ENCODE measurements at regions not wholly inside any gene's neighbourhood (a gene's known extent, or its start where the extent isn't known, plus 50 kb on each side); places are given as distances from the start of the nearest gene placed in this dataset.

GRCh38 chr10:9297580-9297979, 1243.1 kb downstream of the GATA3 start:
- ChIA-PET RAD21 (ENCODE audit: unreplicated experiment) (no interaction called here), CTCF (no interaction called here), SMC1A (ENCODE audit: uncharacterized antibody, unreplicated experiment) (no interaction called here), POLR2A (no interaction called here)
- in situ Hi-C loops (cut with MboI) (loop anchor here (5.0 kb wide), 1 partner anchor 1430 kb away; no protein-coding TSS in a partner anchor), intact Hi-C loops (cut with micrococcal nuclease; ENCODE audit: unreplicated experiment) (no loop called here)
- Histone ChIP-seq H3K9ac (ENCODE audit: control insufficient read depth, insufficient read depth, low read length) (no peak overlapping the region), H2AFZ (ENCODE audit: control insufficient read depth, low read depth, low read length) (no peak overlapping the region), H3K4me1 (ENCODE audit: control insufficient read depth, insufficient read depth, low read length) (peaks cover 6% of the 10 kb centered on the region), H3K27ac (ENCODE audit: control insufficient read depth, insufficient read depth) (no peak overlapping the region), H3K27me3 (replicated peaks in 1 of 2; ENCODE audit: control insufficient read depth in 2 of 2, insufficient read depth in 2 of 2, low read length in 1 of 2) (no peaks in the 10 kb centered on the region), H4K20me1 (ENCODE audit: control insufficient read depth, insufficient read depth) (no peaks in the 10 kb centered on the region), H3K4me2 (ENCODE audit: control insufficient read depth, insufficient read depth) (no peak overlapping the region), H3K4me3 (no peak overlapping the region), H3K9me3 (replicated peaks; ENCODE audit: control insufficient read depth, insufficient read depth, low read length) (no peaks in the 10 kb centered on the region; the same call in 2 of the 3 replicates), H3K36me3 (ENCODE audit: control insufficient read depth in 2 of 2, insufficient read depth in 2 of 2, low read length in 1 of 2) (no peaks in the 10 kb centered on the region), H3K79me2 (ENCODE audit: control insufficient read depth, insufficient read depth, low read length) (no peaks in the 10 kb centered on the region)
- ATAC-seq = no peak
- DNase-seq (ENCODE audit: low read depth, low spot score) = no peak
- no peak for FAIRE-seq
- no TSS peak for BruUV-seq (replicated peaks)
- WGBS (ENCODE audit: insufficient coverage, insufficient replicate concordance, low lambda C conversion rate, missing lambda C conversion rate) = 75% methylated on average over 3 of the region's 3 CpGs
- TF ChIP-seq HDGF (IDR thresholded peaks at IDR 0.05) = no peak
- TF ChIP-seq SREBF2 (IDR thresholded peaks at IDR 0.05; ENCODE audit: low read length) = no peak
- no peak for TF ChIP-seq EP300 (IDR thresholded peaks at IDR 0.05; ENCODE audit: borderline replicate concordance in 1 of 2, control insufficient read depth in 1 of 2, low read depth in 2 of 2, low read length in 2 of 2)
- TF ChIP-seq SKIL (IDR thresholded peaks at IDR 0.05; ENCODE audit: low read depth, poor library complexity, severe bottlenecking) = no peak
- TF ChIP-seq SMC3 (IDR thresholded peaks at IDR 0.05; ENCODE audit: borderline replicate concordance, low read length) = no peak
- no peak for TF ChIP-seq NRF1 (conservative IDR thresholded peaks at IDR 0.05; ENCODE audit: low read depth, low read length)
- no peak for TF ChIP-seq REST (IDR thresholded peaks at IDR 0.05; ENCODE audit: low read depth, low read length)
- no peak for TF ChIP-seq IRF4 (IDR thresholded peaks at IDR 0.05; ENCODE audit: low read depth, low read length)
- no peak for TF ChIP-seq ZNF592 (IDR thresholded peaks at IDR 0.05)
- TF ChIP-seq ZBTB11 (CRISPR knock-in tag; IDR thresholded peaks at IDR 0.05) = no peak
- no peak for TF ChIP-seq NR2C1 (IDR thresholded peaks at IDR 0.05)
- no peak for TF ChIP-seq CREB1 (IDR thresholded peaks at IDR 0.05; ENCODE audit: low read depth)
